ENCODE measurements at regions not wholly inside any gene's neighbourhood (a gene's known extent, or its start where the extent isn't known, plus 50 kb on each side); places are given as distances from the start of the nearest gene placed in this dataset.

DNA sequence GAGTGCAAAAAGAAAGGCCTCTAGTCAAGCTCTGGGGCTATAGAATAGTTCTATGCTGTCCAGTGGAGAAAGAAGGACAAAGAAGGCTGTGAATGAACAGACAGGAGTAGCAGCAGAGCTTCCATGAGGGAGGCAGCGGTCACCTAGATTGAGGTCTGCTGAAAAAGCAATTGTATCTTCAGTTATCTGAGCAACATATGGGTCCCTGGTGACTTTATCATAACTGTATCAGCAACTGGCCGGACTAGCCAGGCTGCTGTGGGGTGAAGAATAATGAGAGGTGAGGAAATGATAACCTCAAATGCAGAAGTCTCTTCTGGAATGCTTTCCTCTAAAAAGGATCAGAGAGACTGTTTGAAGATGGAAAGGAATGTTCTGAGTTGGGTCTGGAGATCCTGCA is 971.3 kb upstream of the TMEM132C start:
- intact Hi-C loops (cut with DNase I) = no loop called here
- TF ChIP-seq, protein P1, sequence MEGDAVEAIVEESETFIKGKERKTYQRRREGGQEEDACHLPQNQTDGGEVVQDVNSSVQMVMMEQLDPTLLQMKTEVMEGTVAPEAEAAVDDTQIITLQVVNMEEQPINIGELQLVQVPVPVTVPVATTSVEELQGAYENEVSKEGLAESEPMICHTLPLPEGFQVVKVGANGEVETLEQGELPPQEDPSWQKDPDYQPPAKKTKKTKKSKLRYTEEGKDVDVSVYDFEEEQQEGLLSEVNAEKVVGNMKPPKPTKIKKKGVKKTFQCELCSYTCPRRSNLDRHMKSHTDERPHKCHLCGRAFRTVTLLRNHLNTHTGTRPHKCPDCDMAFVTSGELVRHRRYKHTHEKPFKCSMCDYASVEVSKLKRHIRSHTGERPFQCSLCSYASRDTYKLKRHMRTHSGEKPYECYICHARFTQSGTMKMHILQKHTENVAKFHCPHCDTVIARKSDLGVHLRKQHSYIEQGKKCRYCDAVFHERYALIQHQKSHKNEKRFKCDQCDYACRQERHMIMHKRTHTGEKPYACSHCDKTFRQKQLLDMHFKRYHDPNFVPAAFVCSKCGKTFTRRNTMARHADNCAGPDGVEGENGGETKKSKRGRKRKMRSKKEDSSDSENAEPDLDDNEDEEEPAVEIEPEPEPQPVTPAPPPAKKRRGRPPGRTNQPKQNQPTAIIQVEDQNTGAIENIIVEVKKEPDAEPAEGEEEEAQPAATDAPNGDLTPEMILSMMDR (IDR thresholded peaks at IDR 0.05; ENCODE audit: borderline replicate concordance, extremely low read depth, insufficient read depth) = no peak

GRCh38 chr12:127296591-127296990 is 970.4 kb upstream of the TMEM132C start:
- no peak for DNase-seq
- intact Hi-C loops (cut with DNase I) = no loop called here
- TF ChIP-seq, protein P1 (IDR thresholded peaks at IDR 0.05; ENCODE audit: borderline replicate concordance, extremely low read depth, insufficient read depth) = no peak

More for the DNA sequence above, 971.3 kb upstream of the TMEM132C start:
- Histone ChIP-seq H3K4me3 (ENCODE audit: low read length in 3 of 3) (no peak overlapping the region), H3K4me1 (ENCODE audit: control insufficient read depth in 2 of 3, insufficient read depth in 2 of 3, low read depth in 1 of 3, low read length in 3 of 3) (no peaks in the 10 kb centered on the region), H3K36me3 (ENCODE audit: control insufficient read depth in 2 of 3, insufficient read depth in 3 of 3, low read length in 3 of 3) (no peaks in the 10 kb centered on the region), H3K27me3 (ENCODE audit: control insufficient read depth, insufficient read depth, low read length) (no peaks in the 10 kb centered on the region), H3K9me3 (ENCODE audit: control insufficient read depth in 2 of 3, insufficient read depth in 1 of 3, low read length in 3 of 3) (no peaks in the 10 kb centered on the region), H3K27ac (ENCODE audit: low read depth in 2 of 2, low read length in 2 of 2) (no peak overlapping the region), H3K9ac (ENCODE audit: low read length in 3 of 3) (no peak overlapping the region)
- no peak for FAIRE-seq
- DNase-seq = no peak

DNA sequence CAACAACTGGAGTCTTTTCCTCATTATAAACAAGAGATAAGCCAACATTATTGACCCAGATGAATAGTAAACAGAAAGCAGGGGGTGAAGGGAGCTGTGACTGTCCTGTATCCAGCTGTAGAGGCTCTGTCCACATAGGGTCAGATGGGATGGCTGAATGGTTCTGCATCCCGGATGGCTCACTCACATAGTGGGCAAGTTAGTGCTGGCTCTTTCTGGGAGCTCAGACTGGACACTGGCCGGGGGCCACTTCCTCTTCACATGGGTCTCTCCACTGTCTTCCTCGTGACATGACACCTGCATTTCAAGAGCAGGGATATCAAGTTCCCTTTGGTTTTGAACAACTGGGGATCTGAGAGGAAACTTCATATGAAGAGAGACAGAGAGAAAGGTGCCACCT is 969.6 kb upstream of the TMEM132C start:
- H3K36me3 ChIP-seq (ENCODE audit: control insufficient read depth in 2 of 3, insufficient read depth in 3 of 3, low read length in 3 of 3) = no peaks in the 10 kb centered on the region
- H3K9ac ChIP-seq (ENCODE audit: low read length in 3 of 3) = no peak overlapping the region
- H3K9me3 ChIP-seq (ENCODE audit: control insufficient read depth in 2 of 3, insufficient read depth in 1 of 3, low read length in 3 of 3) = no peaks in the 10 kb centered on the region
- TF ChIP-seq, protein P1 (IDR thresholded peaks at IDR 0.05; ENCODE audit: borderline replicate concordance, extremely low read depth, insufficient read depth) = no peak
- H3K27me3 ChIP-seq (ENCODE audit: control insufficient read depth, insufficient read depth, low read length) = no peaks in the 10 kb centered on the region
- H3K4me1 ChIP-seq (ENCODE audit: control insufficient read depth in 2 of 3, insufficient read depth in 2 of 3, low read depth in 1 of 3, low read length in 3 of 3) = no peaks in the 10 kb centered on the region
- DNase-seq (no peak), FAIRE-seq (no peak)
- H3K4me3 ChIP-seq (ENCODE audit: low read length in 3 of 3) = no peak overlapping the region
- H3K27ac ChIP-seq (ENCODE audit: low read depth in 2 of 2, low read length in 2 of 2) = no peak overlapping the region
- intact Hi-C loops (cut with DNase I) = no loop called here

More at GRCh38 chr12:127296591-127296990, 970.4 kb upstream of the TMEM132C start:
- no peak overlapping the region for H3K4me3 ChIP-seq (ENCODE audit: low read length in 3 of 3)
- no peaks in the 10 kb centered on the region for H3K9me3 ChIP-seq (ENCODE audit: control insufficient read depth in 2 of 3, insufficient read depth in 1 of 3, low read length in 3 of 3)
- no peaks in the 10 kb centered on the region for H3K27me3 ChIP-seq (ENCODE audit: control insufficient read depth, insufficient read depth, low read length)
- no peak for FAIRE-seq
- no peaks in the 10 kb centered on the region for H3K4me1 ChIP-seq (ENCODE audit: control insufficient read depth in 2 of 3, insufficient read depth in 2 of 3, low read depth in 1 of 3, low read length in 3 of 3)
- H3K36me3 ChIP-seq (ENCODE audit: control insufficient read depth in 2 of 3, insufficient read depth in 3 of 3, low read length in 3 of 3) = no peaks in the 10 kb centered on the region
- H3K27ac ChIP-seq (ENCODE audit: low read depth in 2 of 2, low read length in 2 of 2) = no peak overlapping the region
- no peak overlapping the region for H3K9ac ChIP-seq (ENCODE audit: low read length in 3 of 3)

GRCh38 chr12:127300075-127300474 is 966.9 kb upstream of the TMEM132C start:
- Histone ChIP-seq H3K4me3 (ENCODE audit: low read length in 3 of 3) (no peak overlapping the region), H3K27me3 (ENCODE audit: control insufficient read depth, insufficient read depth, low read length) (no peaks in the 10 kb centered on the region), H3K9me3 (ENCODE audit: control insufficient read depth in 2 of 3, insufficient read depth in 1 of 3, low read length in 3 of 3) (no peaks in the 10 kb centered on the region), H3K4me1 (ENCODE audit: control insufficient read depth in 2 of 3, insufficient read depth in 2 of 3, low read depth in 1 of 3, low read length in 3 of 3) (no peaks in the 10 kb centered on the region), H3K27ac (ENCODE audit: low read depth in 2 of 2, low read length in 2 of 2) (no peak overlapping the region), H3K36me3 (ENCODE audit: control insufficient read depth in 2 of 3, insufficient read depth in 3 of 3, low read length in 3 of 3) (no peaks in the 10 kb centered on the region), H3K9ac (ENCODE audit: low read length in 3 of 3) (no peak overlapping the region)
- intact Hi-C loops (cut with DNase I) = no loop called here
- TF ChIP-seq, protein P1 (IDR thresholded peaks at IDR 0.05; ENCODE audit: borderline replicate concordance, extremely low read depth, insufficient read depth) = no peak
- FAIRE-seq (no peak), DNase-seq (no peak)
